PC-9 (cell line): ENCODE measurements at regions not wholly inside any gene's neighbourhood (a gene's known extent, or its start where the extent isn't known, plus 50 kb on each side); places are given as distances from the start of the nearest gene placed in this dataset.

ENCODE experiments used
- BruUV-seq: library from RNA; stranded (reverse); fragments of 400-500 nt; replicated peaks from 2 replicates; lab custom pipeline; 2021; lab: Mats Ljungman, UMichigan
- CTCF ChIA-PET: fragments of 300-600 bp; sonication (Branson Sonifier 250); formaldehyde crosslinking; loops from one replicate; lab custom pipeline; 2022; ENCODE audit warnings: antibody characterized with exemption; lab: Charles Lee
- POLR2A ChIA-PET: fragments of 300-600 bp; sonication (Branson Sonifier 250); formaldehyde crosslinking; loops from one replicate; lab custom pipeline; 2022; ENCODE audit warnings: antibody characterized with exemption; ENCODE audit not compliant: unreplicated experiment; lab: Charles Lee
- DNase-seq, 2 experiments: peaks; one replicate each; pipeline versions ENCODE4 v3.0.0 to v3.0.0-alpha.2; 2015 to 2022; ENCODE audit warnings: mixed read lengths in 1 of 2
- H2AFZ ChIP-seq: fragments of 200-600 bp; sonication (generic); 2 replicates; pipeline ENCODE4 v1.8.1; 2017; ENCODE audit warnings: antibody characterized with exemption
- H3F3A ChIP-seq: fragments of 200-600 bp; sonication (generic); 2 replicates; pipeline ENCODE4 v1.8.1; 2017; ENCODE audit warnings: antibody characterized with exemption, mild to moderate bottlenecking, low read depth; ENCODE audit not compliant: insufficient read depth
- H3K27ac ChIP-seq: fragments of 200-600 bp; sonication (generic); 2 replicates; pipeline ENCODE4 v1.6.1; 2016; ENCODE audit warnings: mixed run types
- H3K27me3 ChIP-seq: fragments of 200-600 bp; sonication (generic); 2 replicates; pipeline ENCODE4 v1.6.1; 2016; ENCODE audit warnings: low read depth, mixed run types; ENCODE audit not compliant: insufficient read depth
- H3K36me3 ChIP-seq: fragments of 200-600 bp; sonication (generic); 2 replicates; pipeline ENCODE4 v1.6.1; 2016; ENCODE audit warnings: low read depth, mixed run types
- H3K4me1 ChIP-seq: fragments of 200-600 bp; sonication (generic); replicated peaks from 2 replicates; pipeline ENCODE4 v1.6.1; 2016; ENCODE audit warnings: mixed run types; ENCODE audit not compliant: insufficient read depth
- H3K4me2 ChIP-seq: fragments of 200-600 bp; sonication (generic); 2 replicates; pipeline ENCODE4 v1.6.1; 2017; ENCODE audit warnings: mixed run types
- H3K4me3 ChIP-seq: fragments of 200-600 bp; sonication (generic); 2 replicates; pipeline ENCODE4 v1.6.1; 2016; ENCODE audit warnings: mixed run types
- H3K79me2 ChIP-seq: fragments of 200-600 bp; sonication (generic); 2 replicates; pipeline ENCODE4 v1.6.1; 2017; ENCODE audit warnings: low read depth, mixed run types
- H3K9me2 ChIP-seq: fragments of 200-600 bp; sonication (generic); 2 replicates; pipeline ENCODE4 v1.8.1; 2017; ENCODE audit warnings: mild to moderate bottlenecking; ENCODE audit not compliant: insufficient read depth
- H3K9me3 ChIP-seq: fragments of 200-600 bp; sonication (generic); 2 replicates; pipeline ENCODE4 v1.8.1; 2016; ENCODE audit warnings: low read depth; ENCODE audit not compliant: insufficient read depth
- H4K20me1 ChIP-seq: fragments of 200-600 bp; sonication (generic); 2 replicates; pipeline ENCODE4 v1.8.1; 2017; ENCODE audit not compliant: insufficient read depth
- CTCF ChIP-seq: fragments of 200-600 bp; sonication (generic); conservative IDR thresholded peaks from 2 replicates; pipeline ENCODE4 v1.6.1; 2017; ENCODE audit warnings: mixed run types, antibody characterized with exemption, mild to moderate bottlenecking, moderate library complexity
- EZH2 ChIP-seq: fragments of 200-600 bp; sonication (generic); IDR thresholded peaks from 2 replicates; pipeline ENCODE4 v1.8.0; 2017; ENCODE audit warnings: antibody characterized with exemption, low read depth
- intact Hi-C: fragments of 100-400 bp; cut with micrococcal nuclease; formaldehyde crosslinking; loops from one replicate; pipeline ENCODE4 v1.10.0; 2022; ENCODE audit not compliant: unreplicated experiment

GRCh38 chr12:5123921-5124320 lies 80.2 kb downstream of the KCNA5 start:
- CTCF ChIA-PET, result no interaction called here
- no TSS peak for BruUV-seq
- no peak for DNase-seq

GRCh38 chr12:5124401-5124800 lies 80.7 kb downstream of the KCNA5 start:
- no peaks in the 10 kb centered on the region for H4K20me1 ChIP-seq
- no peak overlapping the region for H3K4me3 ChIP-seq
- no peaks in the 10 kb centered on the region for H3K79me2 ChIP-seq
- CTCF ChIA-PET, result no interaction called here
- H3F3A ChIP-seq, result no peaks in the 10 kb centered on the region
- BruUV-seq, result no TSS peak
- no peaks in the 10 kb centered on the region for H3K27me3 ChIP-seq
- DNase-seq, result no peak
- H3K9me2 ChIP-seq, result no peaks in the 10 kb centered on the region
- no peaks in the 10 kb centered on the region; the same call in 1 of the 2 replicates for H3K9me3 ChIP-seq
- intact Hi-C loops, result no loop called here
- H2AFZ ChIP-seq, result no peak overlapping the region
- TF ChIP-seq EZH2 (no peak), CTCF (no peak)
- no peak overlapping the region for H3K27ac ChIP-seq
- no peaks in the 10 kb centered on the region for H3K4me1 ChIP-seq
- no peaks in the 10 kb centered on the region for H3K36me3 ChIP-seq
- POLR2A ChIA-PET, result no interaction called here
- H3K4me2 ChIP-seq, result no peak overlapping the region

More at GRCh38 chr12:5123921-5124320, 80.2 kb downstream of the KCNA5 start:
- no peaks in the 10 kb centered on the region for H3K4me1 ChIP-seq
- H3K27me3 ChIP-seq, result no peaks in the 10 kb centered on the region
- H2AFZ ChIP-seq, result no peak overlapping the region
- no peak overlapping the region for H3K27ac ChIP-seq
- TF ChIP-seq CTCF (no peak), EZH2 (no peak)
- no peak overlapping the region for H3K4me3 ChIP-seq
- H3K9me2 ChIP-seq, result no peaks in the 10 kb centered on the region
- H3K4me2 ChIP-seq, result no peak overlapping the region
- intact Hi-C loops, result no loop called here
- POLR2A ChIA-PET, result no interaction called here
- H3K36me3 ChIP-seq, result no peaks in the 10 kb centered on the region
- no peaks in the 10 kb centered on the region for H4K20me1 ChIP-seq
- H3F3A ChIP-seq, result no peaks in the 10 kb centered on the region
- no peaks in the 10 kb centered on the region for H3K79me2 ChIP-seq
- H3K9me3 ChIP-seq, result no peaks in the 10 kb centered on the region; the same call in 1 of the 2 replicates

DNA sequence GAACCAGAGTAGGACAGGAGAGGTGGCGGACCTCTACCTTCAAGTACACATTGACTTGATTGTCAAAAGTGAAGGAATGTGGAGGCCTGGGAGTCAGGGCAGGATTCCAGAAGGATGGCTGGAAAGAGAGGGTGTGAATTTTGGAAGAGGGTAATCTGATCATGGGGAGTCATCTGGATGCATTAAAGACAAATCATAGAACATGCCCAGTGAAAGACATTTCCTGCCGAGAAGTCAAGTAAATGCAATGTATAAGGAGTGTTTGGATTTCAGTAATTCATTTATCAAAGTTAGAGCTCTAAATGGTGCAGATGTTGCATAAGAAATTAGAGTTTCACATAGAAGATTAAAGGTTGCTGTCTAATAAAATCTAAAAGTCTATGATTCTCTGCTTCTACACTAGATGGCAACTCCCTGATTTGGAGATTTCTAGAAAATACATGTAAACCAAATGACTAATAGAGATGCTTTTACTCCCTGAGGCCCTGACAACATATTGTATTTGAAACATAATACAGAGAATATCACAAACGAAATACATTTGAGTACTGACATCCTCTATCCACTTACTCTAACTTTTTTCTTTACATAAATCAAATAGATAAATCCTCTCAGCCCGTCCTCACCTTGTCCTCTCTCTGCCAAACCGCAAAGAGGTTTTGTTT lies 91.3 kb downstream of the KCNA5 start:
- H3K9me3 ChIP-seq, result no peaks in the 10 kb centered on the region
- H2AFZ ChIP-seq, result no peak overlapping the region
- DNase-seq, result no peak
- H3K4me1 ChIP-seq, result no peaks in the 10 kb centered on the region
- ChIA-PET CTCF (no interaction called here), POLR2A (no interaction called here)
- H3K27ac ChIP-seq, result no peak overlapping the region
- no peaks in the 10 kb centered on the region for H3F3A ChIP-seq
- no peak overlapping the region for H3K4me3 ChIP-seq
- TF ChIP-seq EZH2 (no peak), CTCF (no peak)
- H3K9me2 ChIP-seq, result no peaks in the 10 kb centered on the region
- no peaks in the 10 kb centered on the region for H3K79me2 ChIP-seq
- no TSS peak for BruUV-seq
- H3K4me2 ChIP-seq, result no peak overlapping the region
- no peaks in the 10 kb centered on the region for H4K20me1 ChIP-seq
- H3K27me3 ChIP-seq, result no peaks in the 10 kb centered on the region
- no peaks in the 10 kb centered on the region for H3K36me3 ChIP-seq
- intact Hi-C loops, result no loop called here
